T-helper 1 cell (primary cell): ENCODE measurements at regions not wholly inside any gene's neighbourhood (a gene's known extent, or its start where the extent isn't known, plus 50 kb on each side); places are given as distances from the start of the nearest gene placed in this dataset.
"Not testable (repeated sequence)": the region's sequence is repeated elsewhere in the genome, so short reads cannot be mapped to it uniquely, and the experiment has no call there.

Experiments
- DNase-seq, 5 donors: peaks; one replicate each; pipeline ENCODE4 v3.0.0-alpha.2; 2012 to 2020

DNA sequence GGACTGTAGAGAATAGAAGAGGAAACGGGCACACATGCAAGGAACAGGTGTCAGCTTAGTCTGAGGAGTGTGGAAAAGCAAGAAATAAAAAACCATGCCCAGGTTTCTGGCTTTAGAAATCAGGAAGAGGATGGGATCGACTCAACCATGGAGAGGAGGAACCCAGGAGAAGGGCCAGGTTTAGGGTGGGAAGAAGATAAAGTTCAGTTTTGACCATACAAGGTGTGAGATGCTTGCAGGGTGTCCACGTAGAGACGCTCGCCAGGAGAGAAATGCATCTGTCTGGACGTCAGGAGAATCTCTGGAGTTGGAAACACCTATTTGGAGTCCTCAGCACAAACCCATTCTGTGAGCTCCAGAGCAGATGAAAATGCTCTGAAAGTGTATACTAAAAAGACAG lies 275.1 kb downstream of the CYRIA start:
- no peak for DNase-seq

DNA sequence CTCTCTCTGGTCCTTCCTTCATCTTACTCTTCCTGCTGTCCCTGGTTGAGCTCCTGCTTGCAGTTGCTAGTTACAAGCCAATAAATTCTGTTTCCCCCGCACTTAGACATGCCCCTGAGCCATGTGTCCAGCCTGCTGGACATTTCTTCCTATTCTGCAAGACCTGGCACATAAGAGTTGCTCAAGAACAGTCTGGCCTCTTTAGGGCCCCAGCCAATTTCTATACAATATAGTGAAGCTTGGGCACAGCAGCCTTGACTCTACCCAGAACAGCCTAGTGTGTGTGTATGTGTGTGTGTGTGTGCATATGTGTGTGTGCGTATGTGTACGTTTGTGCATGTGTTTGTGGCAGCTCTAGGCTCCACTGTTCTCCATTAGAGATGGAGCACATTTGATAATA lies 276.0 kb downstream of the CYRIA start:
- DNase-seq = no peak

DNA sequence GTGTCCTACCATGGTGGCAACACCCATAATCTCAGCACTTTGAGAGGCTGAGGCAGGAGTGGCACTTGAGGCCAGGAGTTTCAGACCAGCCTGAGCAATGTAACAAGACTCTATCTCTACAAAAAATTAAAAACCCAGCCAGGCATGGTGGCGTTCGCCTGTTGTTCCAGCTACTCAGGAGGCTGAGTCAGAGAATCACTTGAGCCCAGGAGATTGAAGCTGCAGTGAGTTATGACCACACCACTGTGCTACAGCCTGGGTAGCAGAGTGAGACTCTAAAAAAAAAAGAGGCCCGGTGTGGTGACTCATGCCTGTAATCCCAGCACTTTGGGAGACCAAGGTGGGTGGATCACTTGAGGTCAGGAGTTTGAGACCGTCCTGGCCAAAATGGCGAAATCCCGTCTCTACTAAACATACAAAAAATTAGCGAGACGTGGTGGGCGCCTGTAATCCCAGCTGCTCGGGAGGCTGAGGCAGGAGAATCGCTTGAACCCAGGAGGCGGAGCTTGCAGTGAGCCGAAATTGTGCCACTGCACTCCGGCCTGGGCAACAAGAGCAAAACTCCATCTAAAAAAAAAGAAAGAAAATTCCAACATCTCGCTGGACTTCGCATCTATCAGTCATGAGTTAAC lies 277.3 kb downstream of the CYRIA start:
- DNase-seq = not testable (repeated sequence)

DNA sequence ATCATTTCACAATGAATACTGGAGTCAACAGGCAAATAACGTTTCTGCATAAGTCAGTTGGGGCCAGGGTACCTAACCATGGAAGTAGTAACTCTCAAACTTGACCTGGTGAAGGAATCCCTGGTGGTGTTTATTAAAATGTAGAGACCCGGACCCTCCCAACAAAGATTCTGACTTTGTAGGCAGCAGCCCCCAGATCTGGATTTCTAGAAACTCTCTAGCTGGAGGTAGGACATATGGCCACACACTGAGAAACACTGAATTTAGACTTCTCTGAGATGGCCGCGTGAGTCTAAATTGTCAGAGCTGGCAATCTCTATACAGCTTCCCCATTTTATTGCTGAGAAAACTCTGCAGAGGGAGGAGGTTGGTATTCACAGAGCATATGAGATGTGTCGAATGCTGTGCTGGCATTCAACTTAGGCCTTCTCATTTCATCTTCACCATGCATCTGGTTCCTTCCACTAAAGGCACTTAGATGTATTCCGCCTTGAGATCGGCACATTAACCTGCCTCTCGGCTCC lies 278.1 kb downstream of the CYRIA start:
- DNase-seq = no peak

DNA sequence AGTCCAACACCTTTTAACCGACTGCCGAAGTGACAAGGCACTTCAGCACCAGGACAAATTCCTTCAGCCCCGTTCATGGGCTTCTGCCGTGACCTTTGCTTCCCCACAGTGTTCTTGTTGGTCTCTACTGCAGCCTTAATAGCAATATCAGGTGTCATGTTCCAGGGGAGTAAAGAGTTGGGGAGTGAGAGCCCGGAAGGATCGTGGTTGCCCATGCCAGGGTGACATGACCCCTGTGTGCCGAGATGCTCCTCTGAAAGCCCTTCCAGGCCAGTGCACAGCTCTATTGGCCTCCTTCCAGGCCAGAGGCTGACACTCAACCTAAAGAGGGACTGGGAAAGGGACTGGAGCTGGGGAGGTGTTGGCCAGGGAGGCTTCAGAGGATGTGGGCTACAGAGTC lies 279.2 kb downstream of the CYRIA start:
- DNase-seq = no peak

DNA sequence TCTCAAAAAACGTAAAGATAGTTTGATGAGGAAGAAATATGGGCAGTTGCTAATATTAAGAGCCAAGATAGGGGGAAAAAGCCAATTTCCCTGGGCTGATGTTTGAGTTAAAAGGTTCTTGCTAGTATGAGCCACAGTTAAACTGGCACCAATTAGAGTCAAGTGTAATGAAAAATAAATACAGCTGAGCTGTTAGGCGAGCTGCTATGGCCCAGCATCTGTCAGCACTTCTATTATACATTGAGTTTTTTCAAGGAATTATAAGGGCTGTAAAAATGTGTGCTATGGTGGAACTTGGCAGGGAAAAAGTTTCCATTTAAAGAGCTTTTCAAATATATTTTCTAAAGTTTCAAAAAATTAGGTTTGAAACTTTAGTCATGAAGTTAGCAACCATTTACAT lies 279.6 kb downstream of the CYRIA start:
- DNase-seq = no peak

DNA sequence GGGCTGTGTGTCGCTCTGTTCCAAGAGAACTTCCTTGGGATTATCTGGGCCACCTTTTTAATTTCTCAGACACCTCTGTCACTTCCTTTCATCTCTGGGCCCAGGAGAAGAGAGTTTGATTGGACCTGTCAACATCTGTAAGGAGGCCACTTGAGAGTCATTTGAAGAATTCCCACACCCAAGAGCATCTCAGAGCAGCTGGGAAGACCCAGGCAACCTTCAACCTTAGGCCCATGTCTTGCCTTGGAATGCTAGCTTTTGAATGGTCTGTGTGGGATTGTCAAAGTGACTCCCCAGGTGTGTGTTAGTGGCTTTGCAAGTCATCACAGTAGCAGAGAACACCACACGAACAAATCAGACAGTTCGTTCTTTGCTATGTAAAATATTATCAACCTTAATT lies 280.3 kb downstream of the CYRIA start:
- DNase-seq = no peak

DNA sequence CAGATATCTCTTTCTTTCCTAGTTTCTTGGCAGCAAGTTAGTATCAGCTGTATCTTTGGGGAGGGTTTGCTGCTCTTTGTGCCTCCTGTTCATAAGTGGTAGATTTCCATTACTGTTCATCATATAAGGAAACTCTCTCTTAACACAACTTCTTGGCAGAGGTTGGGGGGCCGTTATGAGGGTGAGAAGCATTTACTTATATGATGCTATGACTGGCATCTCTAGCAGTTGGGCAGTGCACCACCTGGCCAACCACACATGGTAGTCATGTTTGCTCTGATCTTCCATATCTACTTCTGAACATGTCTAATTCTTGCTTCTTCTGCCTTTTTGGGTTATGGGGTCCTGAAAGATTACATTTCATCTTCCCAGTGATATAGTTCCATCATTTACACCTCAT lies 282.2 kb downstream of the CYRIA start:
- DNase-seq = no peak

DNA sequence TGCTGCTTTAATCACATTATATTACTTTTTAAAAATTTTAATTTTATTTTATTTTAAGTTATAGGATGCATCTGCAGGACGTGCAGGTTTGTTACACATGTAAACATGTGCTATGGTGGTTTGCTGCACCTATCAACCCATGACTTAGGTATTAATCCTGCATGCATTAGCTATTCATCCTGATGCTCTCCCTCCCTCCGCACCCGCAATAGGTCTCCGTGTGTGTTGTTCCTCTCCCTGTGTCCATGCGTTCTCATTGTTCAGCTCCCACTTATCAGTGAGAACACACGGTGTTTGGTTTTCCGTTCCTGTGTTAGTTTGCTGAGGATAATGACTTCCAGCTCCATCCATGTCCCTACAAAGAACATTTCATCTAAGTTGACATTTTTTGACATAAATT lies 283.2 kb downstream of the CYRIA start:
- DNase-seq = no peak

DNA sequence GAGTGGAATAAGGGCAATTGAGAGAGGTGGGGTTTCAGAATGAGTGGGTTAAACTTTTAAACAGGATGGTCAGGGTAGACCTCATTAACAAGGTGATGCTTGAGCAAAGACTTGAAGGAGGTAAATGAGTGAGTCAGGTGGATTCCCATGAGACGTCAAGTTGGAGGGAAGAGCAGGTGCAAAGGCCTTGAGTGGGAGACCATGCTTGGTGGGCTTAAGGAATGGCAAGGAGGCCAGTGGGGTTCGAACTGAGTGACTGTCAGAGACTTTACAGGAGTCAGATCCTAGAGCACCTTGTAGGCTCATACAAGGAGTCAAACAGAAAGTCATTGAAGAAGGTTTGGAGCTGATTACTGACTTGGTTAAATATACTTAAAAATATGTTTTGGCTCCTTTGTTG lies 284.1 kb downstream of the CYRIA start:
- DNase-seq = no peak

DNA sequence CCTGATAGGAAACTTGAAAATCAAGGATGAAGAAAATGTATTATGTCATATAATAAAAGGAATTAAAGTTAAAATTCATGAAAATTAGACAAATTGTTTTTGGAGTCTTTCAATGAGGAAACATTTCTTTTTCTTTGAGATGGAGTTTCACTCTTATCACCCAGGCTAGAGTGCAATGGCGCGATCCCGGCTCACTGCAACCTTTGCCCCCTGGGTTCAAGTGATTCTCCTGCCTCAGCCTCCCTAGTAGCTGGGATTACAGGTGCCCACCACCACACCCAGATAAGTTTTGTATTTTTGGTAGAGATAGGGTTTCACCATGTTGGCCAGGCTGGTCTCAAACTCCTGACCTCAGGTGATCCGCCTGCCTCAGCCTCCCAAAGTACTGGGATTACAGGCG lies 285.7 kb downstream of the CYRIA start:
- DNase-seq = not testable (repeated sequence)

DNA sequence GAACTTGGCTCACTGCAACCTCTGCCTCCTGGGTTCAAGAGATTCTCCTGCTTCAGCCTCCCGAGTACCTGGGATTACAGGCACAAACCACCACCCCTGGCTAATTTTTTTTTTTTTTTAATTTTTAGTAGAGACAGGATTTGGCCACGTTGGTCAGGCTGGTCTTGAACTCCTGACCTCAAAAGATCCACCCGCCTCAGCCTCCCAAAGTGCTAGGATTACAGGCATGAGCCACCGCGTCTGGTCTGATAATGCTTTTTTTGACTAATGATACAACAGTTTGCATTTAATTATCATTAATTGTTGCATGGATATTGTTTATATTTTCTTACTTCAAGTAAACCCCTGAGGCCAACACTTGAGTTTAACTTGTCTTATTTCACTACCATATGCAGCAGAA lies 286.6 kb downstream of the CYRIA start:
- DNase-seq = not testable (repeated sequence)

DNA sequence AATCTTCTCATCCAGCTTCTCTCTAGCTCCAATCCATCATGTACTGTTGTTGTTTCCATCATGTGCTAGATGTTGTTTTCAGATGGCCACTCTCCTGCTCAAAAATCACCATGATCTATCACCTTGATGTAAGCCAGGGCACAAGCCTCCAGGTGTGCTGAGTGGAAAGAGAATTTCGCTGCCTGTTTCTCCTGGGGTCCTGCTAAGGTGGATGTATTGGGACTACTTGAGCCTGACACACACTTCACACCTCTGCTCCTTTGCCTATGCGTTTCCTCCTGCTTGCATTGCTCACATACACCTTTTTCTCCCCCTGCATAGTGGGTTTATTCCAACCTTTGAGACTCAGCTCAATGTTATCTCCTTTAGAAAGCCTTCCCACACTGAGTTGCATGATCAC lies 287.6 kb downstream of the CYRIA start:
- no peak for DNase-seq

DNA sequence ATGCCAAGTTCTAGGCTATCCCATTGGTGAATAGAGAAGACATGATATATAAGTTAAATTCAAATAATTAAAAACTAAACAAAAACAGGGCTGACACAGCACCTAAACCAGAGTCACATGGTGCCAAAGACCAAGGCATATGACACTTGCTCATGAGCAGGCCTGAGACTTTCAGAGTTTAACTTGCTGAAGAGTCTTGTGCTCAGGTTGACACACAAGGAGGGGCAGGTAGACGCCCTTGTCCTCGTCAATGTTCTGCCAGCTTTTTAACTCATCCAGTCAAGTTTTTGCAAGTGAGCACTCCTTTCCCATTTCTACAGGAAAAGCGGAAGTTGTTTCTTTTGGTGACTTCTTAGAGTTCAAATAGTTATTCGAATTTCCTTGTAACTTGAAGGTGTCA lies 289.7 kb downstream of the CYRIA start:
- no peak for DNase-seq

DNA sequence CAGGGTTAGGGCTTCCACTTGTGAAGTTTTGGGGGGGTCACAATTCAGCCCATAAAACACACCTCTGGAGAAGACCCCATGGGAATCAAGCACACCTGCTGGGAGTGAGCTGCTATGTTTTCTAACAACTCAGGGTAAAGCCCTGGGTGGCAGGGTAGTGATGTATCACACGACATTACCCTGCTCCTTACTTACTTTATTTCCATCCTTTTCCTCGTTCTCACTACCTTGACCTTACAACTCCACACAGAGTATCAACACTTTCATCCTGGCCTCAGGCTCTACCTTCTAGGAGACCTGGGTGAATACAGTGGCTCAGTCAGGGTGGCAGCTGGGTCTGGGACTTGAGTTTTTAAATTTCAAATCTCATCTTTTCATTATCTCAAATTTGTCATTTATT lies 290.3 kb downstream of the CYRIA start:
- DNase-seq = no peak

DNA sequence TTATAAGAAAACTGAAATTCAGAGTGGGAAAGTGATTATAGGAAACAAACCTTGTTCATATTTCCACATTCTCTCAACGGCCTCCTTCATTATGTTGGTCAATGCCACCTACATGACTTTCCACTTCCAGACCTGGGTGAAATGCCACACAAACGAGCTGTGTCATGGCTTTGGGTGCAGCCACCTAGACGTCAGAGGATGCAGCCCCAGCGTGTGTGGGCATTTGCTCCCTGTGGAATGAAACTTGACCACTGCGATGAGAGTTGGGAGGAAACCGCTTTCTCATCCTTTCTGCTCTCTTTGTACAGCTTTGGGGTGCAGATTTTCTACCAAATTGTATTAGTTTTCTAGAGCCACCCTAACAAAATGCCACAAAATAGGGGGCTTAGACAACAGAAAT lies 291.0 kb downstream of the CYRIA start:
- no peak for DNase-seq

DNA sequence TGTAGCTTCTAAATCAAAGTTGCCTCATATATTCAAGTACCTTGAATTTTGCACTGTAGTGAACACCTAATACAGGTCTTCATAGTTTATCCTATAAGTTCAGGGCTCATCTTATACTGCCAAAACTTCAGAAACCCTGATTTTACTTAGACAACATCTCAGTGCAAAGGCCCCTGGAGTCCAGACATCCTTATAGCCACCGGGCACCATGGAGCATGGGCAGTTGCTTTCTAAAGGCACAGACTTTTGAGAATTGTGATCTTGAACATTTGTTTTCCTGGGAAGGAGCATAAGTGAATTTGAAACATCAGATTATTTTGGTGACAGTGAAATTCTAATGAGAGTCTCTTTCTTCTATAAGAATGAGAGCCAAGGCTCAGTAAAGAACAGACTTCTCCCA lies 292.3 kb downstream of the CYRIA start:
- no peak for DNase-seq

DNA sequence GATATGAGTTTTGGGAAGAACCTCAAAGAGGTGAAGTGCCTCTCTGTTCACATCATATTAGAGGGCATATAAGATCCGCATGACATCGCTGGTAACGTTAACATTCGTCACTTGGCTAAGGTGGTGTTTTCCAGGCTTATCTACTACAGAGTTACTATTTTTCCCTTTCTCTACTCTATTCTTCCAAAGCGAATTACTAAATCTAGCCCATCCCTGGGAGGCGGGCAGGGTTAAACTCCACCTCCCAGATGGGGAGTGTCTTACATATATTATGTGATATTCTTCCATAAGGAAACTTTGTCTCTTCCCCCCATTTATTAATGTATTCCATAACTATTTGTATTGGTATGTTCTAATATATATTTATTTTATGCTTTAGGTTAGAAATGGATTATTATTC lies 293.9 kb downstream of the CYRIA start:
- no peak for DNase-seq

DNA sequence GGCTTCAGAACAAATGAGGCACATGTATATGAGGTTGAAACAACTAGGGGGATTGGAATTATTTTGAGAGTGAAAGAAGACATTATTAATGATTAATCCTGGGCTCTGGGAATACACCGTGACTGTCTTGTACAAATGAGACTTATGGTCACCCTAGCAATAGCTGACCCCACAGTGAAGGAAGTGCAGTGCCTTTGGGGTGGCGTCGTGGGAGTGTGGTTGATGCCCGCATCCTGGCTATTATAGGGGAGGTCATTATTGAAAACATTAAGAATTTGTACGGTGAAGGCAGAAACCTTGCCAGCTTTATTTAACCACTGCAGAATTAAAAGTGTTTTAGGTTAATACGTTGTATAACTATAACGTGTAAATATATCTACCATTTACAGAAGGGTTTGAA lies 296.7 kb downstream of the CYRIA start:
- no peak for DNase-seq

DNA sequence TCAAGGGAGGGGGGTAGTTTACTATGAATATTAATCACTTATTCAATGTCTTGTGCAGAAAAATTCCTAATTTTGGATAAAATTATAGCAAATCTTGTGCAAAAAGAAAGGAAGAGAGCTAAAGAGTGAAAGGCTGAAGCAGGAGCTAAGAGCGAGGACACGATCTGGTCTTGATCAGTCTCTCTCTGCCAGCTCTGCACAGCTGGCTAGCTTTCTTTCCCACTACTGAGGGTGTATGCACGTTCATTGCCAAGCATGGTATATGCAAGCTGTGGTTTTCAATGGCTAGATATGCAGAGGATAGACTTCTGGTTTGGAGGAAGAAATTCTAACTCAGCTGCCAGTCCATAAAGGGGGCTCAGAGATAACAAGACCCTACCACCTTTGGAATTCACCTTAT lies 297.3 kb downstream of the CYRIA start:
- DNase-seq = no peak

DNA sequence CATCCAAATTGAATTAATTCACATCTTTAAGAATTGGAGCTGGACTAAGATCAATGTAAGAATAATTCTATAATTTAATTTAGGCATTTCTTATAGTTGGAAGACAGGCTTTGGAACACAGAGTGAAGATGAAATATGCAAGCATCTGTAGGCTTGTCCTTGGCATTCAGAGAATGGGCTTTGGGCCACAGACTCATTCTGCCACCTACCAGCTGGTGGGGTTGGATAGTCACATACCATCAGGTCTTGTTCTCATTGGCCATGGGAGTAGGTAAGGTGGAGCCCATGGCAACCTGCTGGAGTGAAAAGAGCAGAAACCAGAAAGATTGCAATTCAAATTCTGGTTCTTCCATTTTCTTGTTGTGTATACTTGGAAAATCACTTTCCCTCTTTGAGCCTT lies 300.3 kb downstream of the CYRIA start:
- DNase-seq = no peak

DNA sequence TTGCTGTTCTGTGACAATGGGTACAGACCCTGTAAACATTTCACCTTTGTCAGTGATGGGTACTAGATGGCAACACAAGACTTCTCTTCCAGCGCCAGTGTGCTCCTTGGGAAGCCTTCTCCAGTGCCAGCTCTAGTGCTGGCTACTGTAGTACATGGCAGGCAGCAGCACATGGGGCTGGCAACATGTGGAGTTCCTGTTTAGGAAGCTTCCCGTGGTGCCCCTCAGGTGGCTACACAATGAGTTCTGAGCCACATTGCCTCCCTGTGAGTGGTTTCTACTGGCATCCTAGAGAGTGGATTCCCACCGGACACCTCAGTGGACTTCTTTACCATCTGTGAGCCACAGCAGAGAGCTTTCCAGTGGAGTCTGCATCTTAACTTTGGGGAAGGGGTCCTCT lies 302.1 kb downstream of the CYRIA start:
- no peak for DNase-seq

DNA sequence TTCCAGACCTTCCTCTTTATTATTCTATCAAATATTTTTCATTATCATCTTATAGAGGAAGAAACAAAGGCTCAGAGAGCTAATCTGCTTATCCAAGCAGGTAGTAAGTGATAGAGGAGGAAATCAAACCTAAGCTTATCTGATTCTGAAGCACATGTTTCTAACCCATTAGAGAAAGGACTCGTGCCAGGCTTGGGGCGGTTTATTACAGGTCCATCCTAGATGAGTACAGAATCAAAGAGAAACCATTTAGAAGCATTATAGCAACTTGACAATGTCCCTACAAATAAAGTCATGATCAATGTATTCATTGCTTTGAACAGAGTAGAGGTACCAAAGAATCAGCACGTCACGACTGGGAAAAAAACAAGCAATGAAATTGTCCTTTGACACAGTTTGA lies 303.0 kb downstream of the CYRIA start:
- DNase-seq = no peak

DNA sequence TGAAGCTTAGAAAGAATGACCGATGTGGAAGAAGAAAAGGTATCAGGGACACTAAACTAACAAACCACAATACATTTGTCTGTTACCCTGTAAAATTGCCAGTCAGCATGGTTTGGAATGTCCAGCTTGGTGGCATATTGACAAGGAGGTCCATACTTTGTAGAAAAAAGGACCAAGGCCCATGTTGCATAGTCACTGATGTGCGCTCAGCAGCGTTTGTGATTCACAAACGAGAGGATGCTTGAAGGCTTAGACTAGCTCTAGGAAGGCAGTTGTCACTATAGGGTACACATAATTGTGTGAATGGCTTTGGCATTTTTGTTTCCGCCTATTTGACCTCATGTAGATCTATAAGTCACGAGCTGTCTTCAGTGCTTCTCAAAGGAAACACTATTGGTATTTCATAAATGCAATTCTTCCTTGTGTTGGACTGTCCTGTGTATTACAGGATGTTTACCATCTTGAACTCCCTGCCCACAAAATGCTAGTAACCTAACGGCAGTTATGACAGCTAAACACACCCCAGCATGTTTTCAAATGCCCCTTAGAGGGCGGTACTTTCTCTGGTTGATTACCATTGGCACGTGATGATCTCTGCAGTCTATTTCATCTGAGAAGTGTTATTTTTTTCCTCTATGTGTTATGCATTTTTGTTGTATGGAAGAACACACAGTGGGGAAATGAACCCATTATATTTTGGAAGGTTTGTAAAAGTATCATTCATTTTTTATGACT lies 304.2 kb downstream of the CYRIA start:
- no peak for DNase-seq

DNA sequence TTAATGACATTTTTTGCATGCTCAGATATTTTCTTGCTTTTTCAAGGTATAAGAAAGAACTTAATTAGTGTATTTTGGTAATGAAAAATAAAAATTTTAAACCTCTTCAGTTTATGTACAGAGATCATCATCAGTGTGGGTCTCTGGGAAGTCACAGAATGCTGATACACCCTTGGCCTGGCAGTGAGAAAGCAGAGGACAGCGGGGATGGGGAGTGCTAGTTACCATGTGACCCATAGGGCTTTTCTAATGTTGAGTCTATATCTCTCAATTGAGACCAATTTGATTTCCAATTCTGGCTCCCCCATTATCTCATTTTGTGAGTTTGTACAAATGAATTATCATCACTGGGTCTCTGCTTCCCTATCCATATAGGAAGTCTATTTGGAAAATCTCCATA lies 305.7 kb downstream of the CYRIA start:
- no peak for DNase-seq
